Ascending aorta (tissue), 2 donors: ENCODE measurements at regions not wholly inside any gene's neighbourhood (a gene's known extent, or its start where the extent isn't known, plus 50 kb on each side); places are given as distances from the start of the nearest gene placed in this dataset.

Source experiments
- DNase-seq, 2 donors: peaks; one replicate each; pipeline ENCODE4 v3.0.0-alpha.2; 2019; ENCODE audit warnings: low spot score in 2 of 2
- H3K27ac ChIP-seq, 2 donors: fragments of 200-600 bp; sonication (generic); one replicate each; pipeline ENCODE4 v1.5.1; 2016 to 2017; ENCODE audit warnings: mild to moderate bottlenecking in 1 of 2
- H3K27me3 ChIP-seq: fragments of 200-600 bp; sonication (generic); one replicate; pipeline ENCODE4 v1.5.1; 2017
- H3K36me3 ChIP-seq, 2 donors: fragments of 200-600 bp; sonication (generic); one replicate each; pipeline ENCODE4 v1.5.1; 2016
- H3K4me1 ChIP-seq, 2 donors: fragments of 200-600 bp; sonication (generic); one replicate each; pipeline ENCODE4 v1.5.1; 2016 to 2017; ENCODE audit warnings: mild to moderate bottlenecking in 1 of 2
- H3K4me3 ChIP-seq, 2 donors: fragments of 200-600 bp; sonication (generic); one replicate each; pipeline ENCODE4 v1.5.1; 2016 to 2017; ENCODE audit warnings: mild to moderate bottlenecking in 1 of 2
- H3K9me3 ChIP-seq, 2 donors: fragments of 200-600 bp; sonication (generic); one replicate each; pipeline ENCODE4 v1.5.1; 2016
- CTCF ChIP-seq, 3 experiments: fragments of 200-600 bp in 2 of 3; fragments of 450-650 bp in 1 of 3; sonication (generic) in 2 of 3; IDR thresholded peaks; one replicate each; pipeline ENCODE4 v1.5.1; 2016 to 2019; ENCODE audit warnings: antibody characterized with exemption in 3 of 3, mild to moderate bottlenecking in 1 of 3, moderate library complexity in 1 of 3
- intact Hi-C: fragments of 100-400 bp; cut with DNase I; formaldehyde crosslinking; loops from one replicate; pipeline ENCODE4 v1.15.1; 2023

GRCh38 chr2:34316788-34317187 lies 717.7 kb upstream of the FAM98A start:
- no peaks in the 10 kb centered on the region for H3K27me3 ChIP-seq
- no peak overlapping the region for H3K4me3 ChIP-seq
- H3K4me1 ChIP-seq: no peaks in the 10 kb centered on the region
- no peaks in the 10 kb centered on the region for H3K9me3 ChIP-seq
- no peak overlapping the region for H3K27ac ChIP-seq
- TF ChIP-seq CTCF (IDR thresholded peaks at IDR 0.05): no peak
- no peak for DNase-seq
- intact Hi-C loops: no loop called here
- no peaks in the 10 kb centered on the region for H3K36me3 ChIP-seq

GRCh38 chr2:34311816-34312215 lies 712.7 kb upstream of the FAM98A start:
- Histone ChIP-seq H3K27me3 (no peaks in the 10 kb centered on the region), H3K9me3 (no peaks in the 10 kb centered on the region), H3K4me3 (no peak overlapping the region), H3K27ac (no peak overlapping the region), H3K36me3 (no peaks in the 10 kb centered on the region), H3K4me1 (no peaks in the 10 kb centered on the region)
- no peak for TF ChIP-seq CTCF (IDR thresholded peaks at IDR 0.05)
- no peak for DNase-seq
- intact Hi-C loops: no loop called here

- no peaks in the 10 kb centered on the region for H3K36me3 ChIP-seq
- H3K4me1 ChIP-seq: no peaks in the 10 kb centered on the region
- H3K27ac ChIP-seq: no peak overlapping the region
- intact Hi-C loops: no loop called here
- no peak for DNase-seq
- no peak overlapping the region for H3K4me3 ChIP-seq
- H3K27me3 ChIP-seq: no peaks in the 10 kb centered on the region
- no peaks in the 10 kb centered on the region for H3K9me3 ChIP-seq
- no peak for TF ChIP-seq CTCF (IDR thresholded peaks at IDR 0.05)
These were observed 709.0 kb upstream of the FAM98A start for GRCh38 chr2:34308140-34308539.

GRCh38 chr2:34307636-34308035 lies 708.5 kb upstream of the FAM98A start:
- Histone ChIP-seq H3K9me3 (no peaks in the 10 kb centered on the region), H3K36me3 (no peaks in the 10 kb centered on the region), H3K27ac (no peak overlapping the region), H3K4me3 (no peak overlapping the region), H3K27me3 (no peaks in the 10 kb centered on the region), H3K4me1 (no peaks in the 10 kb centered on the region)
- TF ChIP-seq CTCF (IDR thresholded peaks at IDR 0.05): no peak
- intact Hi-C loops: no loop called here
- no peak for DNase-seq

GRCh38 chr2:34306745-34307144 lies 707.6 kb upstream of the FAM98A start:
- no peaks in the 10 kb centered on the region for H3K27me3 ChIP-seq
- TF ChIP-seq CTCF (IDR thresholded peaks at IDR 0.05): no peak

GRCh38 chr2:34305587-34305986 lies 706.5 kb upstream of the FAM98A start:
- no peak for TF ChIP-seq CTCF (IDR thresholded peaks at IDR 0.05)
- H3K27ac ChIP-seq: no peak overlapping the region
- DNase-seq: no peak
- H3K27me3 ChIP-seq: no peaks in the 10 kb centered on the region
- no peak overlapping the region for H3K4me3 ChIP-seq
- intact Hi-C loops: no loop called here
- no peaks in the 10 kb centered on the region for H3K36me3 ChIP-seq
- H3K4me1 ChIP-seq: no peaks in the 10 kb centered on the region
- H3K9me3 ChIP-seq: no peaks in the 10 kb centered on the region

More at GRCh38 chr2:34306745-34307144, 707.6 kb upstream of the FAM98A start:
- Histone ChIP-seq H3K4me3 (no peak overlapping the region), H3K27ac (no peak overlapping the region), H3K36me3 (no peaks in the 10 kb centered on the region), H3K4me1 (no peaks in the 10 kb centered on the region), H3K9me3 (no peaks in the 10 kb centered on the region)
- intact Hi-C loops: no loop called here
- no peak for DNase-seq
